GM12892 (cell line): ENCODE measurements at regions not wholly inside any gene's neighbourhood (a gene's known extent, or its start where the extent isn't known, plus 50 kb on each side); places are given as distances from the start of the nearest gene placed in this dataset.

ENCODE experiments used
- DNase-seq: peaks from one replicate; pipeline ENCODE4 v3.0.0; 2011; ENCODE audit not compliant: insufficient read length
- FAIRE-seq: peaks from 2 replicates; lab custom pipeline; 2011; peaks lifted over from hg19 to GRCh38; lab: Jason Lieb, UNC
- POLR2A ChIP-seq: IDR thresholded peaks from 2 replicates; pipeline ENCODE4 v1.6.1; 2011; ENCODE audit warnings: low read depth, low read length, control low read depth
- POLR2AphosphoS5 ChIP-seq: IDR thresholded peaks from 2 replicates; pipeline ENCODE4 v1.6.1; 2011; ENCODE audit warnings: low read depth, low read length, control low read depth
- TAF1 ChIP-seq: IDR thresholded peaks from 2 replicates; pipeline ENCODE4 v1.6.1; 2011; ENCODE audit warnings: low read depth, mild to moderate bottlenecking, control low read depth, low read length, borderline replicate concordance

DNA sequence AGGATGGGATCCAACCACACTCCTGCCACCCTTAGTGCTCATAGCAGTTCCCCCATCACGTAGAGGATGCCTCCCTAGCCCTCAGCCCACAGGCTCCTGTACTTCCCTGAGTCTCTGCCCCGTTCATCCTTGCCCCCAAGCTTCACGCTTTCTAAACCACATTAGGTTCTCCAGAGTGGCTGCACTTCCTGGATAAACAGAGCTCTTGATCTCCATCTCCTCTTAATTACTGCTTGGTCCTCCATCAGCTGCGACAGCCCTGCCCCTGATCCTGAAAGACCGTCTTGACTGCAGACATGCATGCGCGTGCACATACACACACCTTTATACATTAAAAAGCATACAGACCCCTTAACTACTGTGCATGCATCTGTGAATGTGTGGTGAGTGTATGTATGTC is 530.0 kb downstream of the BCL11B start:
- DNase-seq, result no peak
- no peak for FAIRE-seq
- TF ChIP-seq TAF1, result no peak
- TF ChIP-seq POLR2A, result no peak
- TF ChIP-seq POLR2AphosphoS5, result no peak

DNA sequence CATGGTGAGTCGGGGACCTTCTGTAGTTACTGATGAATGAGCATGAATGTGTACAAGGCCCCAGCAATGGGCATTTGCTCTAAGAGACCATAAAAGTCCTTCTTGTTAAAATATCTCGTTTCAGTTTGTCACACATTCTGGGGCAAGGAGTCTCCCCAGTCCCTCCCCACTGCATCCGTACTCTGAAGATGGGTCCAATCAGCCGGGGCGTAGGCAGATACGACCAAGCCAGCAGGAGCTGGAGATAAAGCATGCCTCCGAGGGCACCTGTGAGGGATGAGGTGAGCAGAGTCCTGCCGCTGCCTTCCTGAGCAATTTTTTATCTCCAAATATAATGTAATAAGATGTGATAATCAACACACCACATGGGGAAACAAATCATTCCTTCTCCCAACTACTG is 528.5 kb downstream of the BCL11B start:
- TF ChIP-seq POLR2A (no peak), POLR2AphosphoS5 (no peak), TAF1 (no peak)

GRCh38 chr14:98748966-98749365 is 523.0 kb downstream of the BCL11B start:
- DNase-seq (no peak), FAIRE-seq (no peak)
- no peak for TF ChIP-seq POLR2A
- no peak for TF ChIP-seq POLR2AphosphoS5
- no peak for TF ChIP-seq TAF1

More for the DNA sequence above, 528.5 kb downstream of the BCL11B start:
- DNase-seq, result no peak
- no peak for FAIRE-seq

GRCh38 chr14:98751110-98751509 is 520.9 kb downstream of the BCL11B start:
- no peak for TF ChIP-seq POLR2A
- no peak for TF ChIP-seq POLR2AphosphoS5
- TF ChIP-seq TAF1, result no peak
- no peak for DNase-seq
- no peak for FAIRE-seq

DNA sequence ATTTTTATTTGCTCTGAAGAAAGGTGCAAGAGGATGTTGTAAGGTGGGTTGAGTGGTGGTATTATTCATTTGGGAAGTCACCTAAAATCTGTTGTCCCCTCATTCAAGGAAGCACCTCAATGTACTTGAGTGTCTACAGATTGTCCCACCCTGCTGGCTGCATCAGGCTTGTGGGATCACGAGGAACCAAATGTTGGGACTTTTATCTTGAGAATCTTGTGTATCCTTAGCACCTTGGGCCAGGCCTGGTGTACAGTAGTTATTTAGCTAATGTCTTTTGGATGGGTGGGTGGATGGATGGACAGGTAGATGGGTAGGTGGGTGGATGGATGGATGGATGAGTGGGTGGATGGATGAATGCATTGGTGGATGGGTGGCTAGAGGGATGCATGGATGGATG is 519.3 kb downstream of the BCL11B start:
- no peak for DNase-seq
- TF ChIP-seq TAF1 (no peak), POLR2A (no peak), POLR2AphosphoS5 (no peak)
- no peak for FAIRE-seq

- FAIRE-seq (no peak), DNase-seq (no peak)
- TF ChIP-seq POLR2A (no peak), POLR2AphosphoS5 (no peak), TAF1 (no peak)
Measured at GRCh38 chr14:98754343-98755020, 517.5 kb downstream of the BCL11B start.

- DNase-seq, result no peak
- FAIRE-seq, result no peak
- TF ChIP-seq POLR2A (no peak), TAF1 (no peak), POLR2AphosphoS5 (no peak)
Measured at GRCh38 chr14:98756749-98757148, 515.2 kb downstream of the BCL11B start.

DNA sequence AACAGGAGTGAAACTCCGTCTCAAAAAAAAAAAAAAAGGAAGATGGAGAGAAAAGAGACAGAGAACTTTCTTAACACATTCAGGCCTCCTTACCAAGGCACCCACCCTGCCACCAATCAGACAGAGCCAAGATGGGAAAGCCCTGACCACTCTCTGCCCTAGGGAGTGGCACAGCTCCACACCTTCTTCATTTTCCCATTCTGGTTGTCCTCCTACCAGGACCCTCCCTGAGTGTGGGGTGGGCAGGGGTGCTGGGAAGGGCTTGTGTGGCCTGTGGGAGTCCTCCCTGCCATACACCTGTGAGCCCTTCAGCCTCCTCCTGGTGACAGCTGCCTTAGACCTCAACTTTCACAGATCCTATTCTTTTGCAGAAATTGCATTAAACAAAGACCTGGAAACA is 513.6 kb downstream of the BCL11B start:
- TF ChIP-seq POLR2A (no peak), TAF1 (no peak)
- FAIRE-seq, result no peak
- DNase-seq, result no peak

GRCh38 chr14:98761993-98762392 is 510.0 kb downstream of the BCL11B start:
- no peak for FAIRE-seq
- TF ChIP-seq POLR2AphosphoS5, result no peak
- TF ChIP-seq TAF1, result no peak
- TF ChIP-seq POLR2A, result no peak
- no peak for DNase-seq

DNA sequence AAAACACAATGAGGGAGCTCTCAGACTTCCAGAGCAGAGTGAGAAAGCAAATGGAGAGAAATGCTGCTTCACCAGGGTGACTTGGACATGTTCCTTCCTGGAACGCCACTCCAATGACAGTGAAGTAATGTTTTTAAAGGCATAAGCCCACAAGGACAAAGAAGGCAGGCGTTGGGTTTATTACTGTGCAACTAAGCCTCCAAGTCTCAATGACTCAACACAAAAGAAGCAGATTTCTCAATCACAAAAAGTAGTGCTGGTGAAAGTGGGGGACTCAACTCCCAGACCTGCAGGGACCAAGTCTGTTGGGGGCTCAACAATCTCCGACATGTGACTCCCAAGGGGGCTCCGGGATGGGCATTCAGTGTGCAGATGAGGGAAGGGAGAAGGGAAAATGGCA is 505.2 kb downstream of the BCL11B start:
- DNase-seq, result no peak
- no peak for TF ChIP-seq POLR2A
- TF ChIP-seq POLR2AphosphoS5, result no peak
- no peak for TF ChIP-seq TAF1
- FAIRE-seq, result no peak

DNA sequence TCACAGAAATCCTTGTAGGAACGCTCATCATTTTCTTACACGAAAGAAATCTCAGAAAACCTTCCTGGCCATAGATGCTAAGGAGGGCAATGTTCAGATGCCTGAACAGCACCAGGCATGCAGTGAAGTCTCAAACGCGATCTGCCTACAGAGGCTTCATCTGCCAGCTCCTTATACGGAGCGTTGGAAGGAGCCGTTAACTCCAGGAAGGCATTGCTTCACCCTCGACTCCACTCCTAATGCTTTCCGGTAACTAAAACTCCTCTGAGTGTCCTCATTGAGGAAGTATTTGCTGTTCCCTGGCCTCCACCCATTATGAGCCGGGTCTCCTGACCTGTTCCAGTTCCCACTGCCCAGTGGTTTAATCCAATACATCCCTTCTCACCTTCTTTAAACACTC is 502.7 kb downstream of the BCL11B start:
- FAIRE-seq (no peak), DNase-seq (no peak)
- TF ChIP-seq POLR2A (no peak), POLR2AphosphoS5 (no peak), TAF1 (no peak)

GRCh38 chr14:98770151-98770550 is 501.8 kb downstream of the BCL11B start:
- FAIRE-seq, result no peak
- TF ChIP-seq TAF1, result no peak
- TF ChIP-seq POLR2A, result no peak
- TF ChIP-seq POLR2AphosphoS5, result no peak

More at GRCh38 chr14:98770151-98770550, 501.8 kb downstream of the BCL11B start:
- DNase-seq, result no peak
